Calu3 (cell line): ENCODE measurements at regions not wholly inside any gene's neighbourhood (a gene's known extent, or its start where the extent isn't known, plus 50 kb on each side); places are given as distances from the start of the nearest gene placed in this dataset.
"Not testable (repeated sequence)": the region's sequence is repeated elsewhere in the genome, so short reads cannot be mapped to it uniquely, and the experiment has no call there.

ENCODE experiments used
- BruUV-seq: library from RNA; stranded (reverse); fragments of 400-500 nt; replicated peaks from 2 replicates; lab custom pipeline; 2021; lab: Mats Ljungman, UMichigan
- CTCF ChIA-PET: fragments of 300-600 bp; sonication (Branson Sonifier 250); formaldehyde crosslinking; loops from one replicate; lab custom pipeline; 2022; ENCODE audit warnings: antibody characterized with exemption; lab: Charles Lee
- DNase-seq: peaks from one replicate; pipeline ENCODE4 v3.0.0; 2022
- H3K27ac Mint-ChIP-seq: one replicate; pipeline ENCODE4 v1.8.0; 2022; ENCODE audit warnings: mixed read lengths; ENCODE audit not compliant: unreplicated experiment
- H3K27me3 Mint-ChIP-seq: one replicate; pipeline ENCODE4 v1.8.0; 2022; ENCODE audit warnings: mixed read lengths; ENCODE audit not compliant: unreplicated experiment
- H3K36me3 Mint-ChIP-seq: one replicate; pipeline ENCODE4 v1.8.0; 2022; ENCODE audit warnings: mild to moderate bottlenecking, moderate library complexity, mixed read lengths; ENCODE audit not compliant: insufficient read depth, unreplicated experiment
- H3K4me1 Mint-ChIP-seq: one replicate; pipeline ENCODE4 v1.8.0; 2022; ENCODE audit warnings: mild to moderate bottlenecking, low read depth, mixed read lengths; ENCODE audit not compliant: unreplicated experiment
- H3K4me3 Mint-ChIP-seq: one replicate; pipeline ENCODE4 v1.8.0; 2022; ENCODE audit warnings: mild to moderate bottlenecking, low read depth, moderate library complexity, mixed read lengths; ENCODE audit not compliant: unreplicated experiment
- H3K9me3 Mint-ChIP-seq: one replicate; pipeline ENCODE4 v1.8.0; 2022; ENCODE audit warnings: low read depth, mixed read lengths; ENCODE audit not compliant: unreplicated experiment
- CTCF ChIP-seq: fragments of 200-600 bp; IDR thresholded peaks from one replicate; pipeline ENCODE4 v1.8.0; 2022; ENCODE audit warnings: antibody characterized with exemption; ENCODE audit not compliant: unreplicated experiment
- intact Hi-C: fragments of 100-400 bp; cut with micrococcal nuclease; formaldehyde crosslinking; loops from one replicate; pipeline ENCODE4 v1.10.0; 2022; ENCODE audit not compliant: unreplicated experiment

- intact Hi-C loops: no loop called here
- DNase-seq: no peak
- Mint-ChIP-seq H3K36me3 (no peaks in the 10 kb centered on the region), H3K4me1 (no peaks in the 10 kb centered on the region), H3K27me3 (no peaks in the 10 kb centered on the region), H3K4me3 (no peak overlapping the region), H3K27ac (no peak overlapping the region), H3K9me3 (no peaks in the 10 kb centered on the region)
- CTCF ChIA-PET: no interaction called here
- no peak for TF ChIP-seq CTCF
- BruUV-seq: no TSS peak
Observed at GRCh38 chr1:166763318-166763717, 76.0 kb upstream of the POGK start.

- H3K36me3 Mint-ChIP-seq: no peaks in the 10 kb centered on the region
- intact Hi-C loops: no loop called here
- no peak overlapping the region for H3K27ac Mint-ChIP-seq
- TF ChIP-seq CTCF: no peak
- no peak for DNase-seq
- BruUV-seq: no TSS peak
- H3K4me1 Mint-ChIP-seq: no peaks in the 10 kb centered on the region
- no peak overlapping the region for H3K4me3 Mint-ChIP-seq
- H3K9me3 Mint-ChIP-seq: peaks cover 7% of the 10 kb centered on the region
- CTCF ChIA-PET: no interaction called here
- no peaks in the 10 kb centered on the region for H3K27me3 Mint-ChIP-seq
Observed at GRCh38 chr1:166766942-166767341, 72.3 kb upstream of the POGK start.

DNA sequence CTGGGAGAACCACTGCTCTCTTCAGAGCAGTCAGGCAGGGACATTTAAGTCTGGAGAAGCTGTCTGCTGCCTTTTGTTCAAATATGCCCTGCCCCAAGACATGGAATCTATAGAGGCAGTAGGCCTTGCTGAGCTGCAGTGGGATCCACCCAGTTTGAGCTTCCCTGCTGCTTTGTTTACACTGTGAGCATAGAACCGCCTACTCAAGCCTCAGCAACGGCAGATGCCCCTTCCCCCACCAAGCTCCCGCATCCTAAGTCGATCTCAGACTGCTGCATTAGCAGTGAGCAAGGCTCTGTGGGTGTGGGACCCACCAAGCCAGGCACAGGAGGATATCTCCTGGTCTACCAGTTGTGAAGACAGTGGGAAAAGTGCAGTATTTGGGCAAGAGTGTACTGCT is 54.6 kb upstream of the POGK start:
- DNase-seq, H3K4me3 Mint-ChIP-seq, H3K27ac Mint-ChIP-seq, H3K36me3 Mint-ChIP-seq, intact Hi-C loops, BruUV-seq, H3K4me1 Mint-ChIP-seq: not testable (repeated sequence)
- peaks cover 21% of the 10 kb centered on the region for H3K27me3 Mint-ChIP-seq
- H3K9me3 Mint-ChIP-seq: peaks cover 12% of the 10 kb centered on the region
- CTCF ChIA-PET: interaction anchor here (1.2 kb wide), 1 partner anchor 11 kb away, joined by 3 read pairs; no protein-coding TSS in a partner anchor

DNA sequence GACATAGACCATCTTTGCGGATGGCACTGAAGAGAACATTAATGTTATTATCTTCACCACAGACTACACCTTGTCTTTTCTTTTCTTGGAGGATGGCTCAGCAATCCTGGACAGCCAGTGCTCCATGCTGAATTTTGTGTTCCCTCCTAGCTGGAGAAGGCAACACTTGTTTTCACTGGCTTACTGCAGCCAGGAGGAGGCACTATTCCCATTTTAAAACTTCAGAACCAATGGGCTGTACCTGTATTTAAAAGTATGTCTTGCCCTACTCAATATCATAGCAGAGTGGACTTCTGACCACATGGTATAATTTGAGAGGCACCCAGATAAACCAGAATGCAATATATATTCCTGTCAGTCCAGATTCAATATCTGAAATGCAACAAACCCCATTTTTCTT is 53.3 kb upstream of the POGK start:
- H3K4me1 Mint-ChIP-seq: no peaks in the 10 kb centered on the region
- intact Hi-C loops: no loop called here

More for the DNA sequence above, 53.3 kb upstream of the POGK start:
- Mint-ChIP-seq H3K4me3 (no peak overlapping the region), H3K36me3 (no peaks in the 10 kb centered on the region), H3K27ac (no peak overlapping the region), H3K27me3 (peaks cover 21% of the 10 kb centered on the region), H3K9me3 (peaks cover 12% of the 10 kb centered on the region)
- no peak for TF ChIP-seq CTCF
- no TSS peak for BruUV-seq
- no peak for DNase-seq
- CTCF ChIA-PET: no interaction called here
